H1 (cell line): ENCODE measurements at regions not wholly inside any gene's neighbourhood (a gene's known extent, or its start where the extent isn't known, plus 50 kb on each side); places are given as distances from the start of the nearest gene placed in this dataset.

Experiments used
- CTCF ChIA-PET: fragments of 300-600 bp; sonication (Branson Sonifier 250); formaldehyde crosslinking; loops from one replicate; lab custom pipeline; 2021; ENCODE audit not compliant: partially characterized antibody; lab: Charles Lee
- POLR2A ChIA-PET: fragments of 300-600 bp; sonication (Branson Sonifier 250); formaldehyde crosslinking; loops from one replicate; lab custom pipeline; 2021; ENCODE audit warnings: inconsistent platforms; ENCODE audit not compliant: partially characterized antibody; lab: Charles Lee
- DNase-seq, 2 experiments: peaks; one replicate each; pipeline versions ENCODE4 v3.0.0 to v3.0.0-alpha.2; 2010 to 2022; ENCODE audit warnings: low spot score in 2 of 2, low read depth in 1 of 2, mixed read lengths in 1 of 2
- FAIRE-seq: peaks from 2 replicates; lab custom pipeline; 2011; peaks lifted over from hg19 to GRCh38; lab: Jason Lieb, UNC
- H2AFZ ChIP-seq: 2 replicates; pipeline ENCODE4 v1.8.1; 2012; ENCODE audit warnings: low read length, inconsistent platforms
- H2AK5ac ChIP-seq: 2 replicates; pipeline ENCODE4 v1.6.1; 2013; ENCODE audit warnings: low read depth, low read length
- H2BK120ac ChIP-seq: replicated peaks from 2 replicates; pipeline ENCODE3; 2013; ENCODE audit warnings: low read depth, low read length, inconsistent platforms
- H2BK12ac ChIP-seq: 2 replicates; pipeline ENCODE4 v1.6.1; 2013; ENCODE audit warnings: low read depth, low read length
- H2BK15ac ChIP-seq: 2 replicates; pipeline ENCODE4 v1.6.1; 2013; ENCODE audit warnings: low read length
- H2BK20ac ChIP-seq: 2 replicates; pipeline ENCODE4 v1.6.1; 2013; ENCODE audit warnings: low read length
- H2BK5ac ChIP-seq: 2 replicates; pipeline ENCODE4 v1.6.1; 2013; ENCODE audit warnings: low read depth, low read length
- H3K14ac ChIP-seq: 2 replicates; pipeline ENCODE4 v1.6.1; 2013; ENCODE audit warnings: inconsistent platforms; ENCODE audit not compliant: insufficient read length
- H3K18ac ChIP-seq: 2 replicates; pipeline ENCODE4 v1.6.1; 2013; ENCODE audit warnings: low read length; ENCODE audit errors: extremely low read depth
- H3K23ac ChIP-seq: 2 replicates; pipeline ENCODE4 v1.6.1; 2013; ENCODE audit warnings: inconsistent platforms; ENCODE audit not compliant: insufficient read length
- H3K23me2 ChIP-seq: 2 replicates; pipeline ENCODE4 v1.6.1; 2013; ENCODE audit warnings: low read depth, low read length
- H3K27ac ChIP-seq: 2 replicates; pipeline ENCODE4 v1.6.1; 2011; ENCODE audit warnings: low read depth, low read length, inconsistent platforms
- H3K27me3 ChIP-seq, 4 experiments: replicated peaks in 1 of 4; 1 replicate in 1 of 4; 2 replicates in 3 of 4; pipeline versions ENCODE4 v1.6.1 to v1.8.1; 2011 to 2013; ENCODE audit warnings: low read length in 3 of 4, mild to moderate bottlenecking in 3 of 4, inconsistent platforms in 2 of 4, mixed read lengths in 2 of 4, moderate library complexity in 1 of 4; ENCODE audit not compliant: control insufficient read depth in 3 of 4, insufficient read depth in 3 of 4; ENCODE audit errors: extremely low read depth in 1 of 4
- H3K36me3 ChIP-seq, 4 experiments: 2 replicates each; pipeline versions ENCODE4 v1.6.1 to v1.8.1; 2011 to 2013; ENCODE audit warnings: mild to moderate bottlenecking in 4 of 4, low read length in 3 of 4, moderate library complexity in 2 of 4, control low read depth in 1 of 4, inconsistent platforms in 1 of 4; ENCODE audit not compliant: insufficient read depth in 4 of 4, control insufficient read depth in 2 of 4
- H3K4ac ChIP-seq: replicated peaks from 2 replicates; pipeline ENCODE3; 2013; ENCODE audit warnings: low read length, low read depth, mixed read lengths, inconsistent platforms; ENCODE audit not compliant: insufficient read length
- H3K4me1 ChIP-seq, 4 experiments: replicated peaks in 1 of 4; 1 replicate in 1 of 4; 2 replicates in 3 of 4; pipeline versions ENCODE4 v1.6.1 to v1.8.1; 2011 to 2013; ENCODE audit warnings: low read length in 3 of 4, inconsistent platforms in 2 of 4, mixed read lengths in 1 of 4; ENCODE audit not compliant: insufficient read depth in 4 of 4, control insufficient read depth in 3 of 4
- H3K4me2 ChIP-seq, 2 experiments: 2 replicates each; pipeline versions ENCODE4 v1.6.1 to v1.8.1; 2011 to 2013; ENCODE audit warnings: low read depth in 2 of 2, low read length in 2 of 2, control low read depth in 1 of 2, inconsistent platforms in 1 of 2, mild to moderate bottlenecking in 1 of 2; ENCODE audit not compliant: insufficient read depth in 1 of 2
- H3K4me3 ChIP-seq, 4 experiments: fragments of 200-600, 300-600 bp in 1 of 4; sonication (generic), shearing (Covaris generic), sonication (Bioruptor Twin) in 1 of 4; 2 replicates each; pipeline versions ENCODE4 v1.5.1 to v1.8.1; 2011 to 2016; ENCODE audit warnings: low read length in 4 of 4, low read depth in 3 of 4, control low read depth in 2 of 4, inconsistent platforms in 2 of 4, mild to moderate bottlenecking in 2 of 4, mixed read lengths in 1 of 4, moderate library complexity in 1 of 4; ENCODE audit not compliant: insufficient read depth in 2 of 4; ENCODE audit errors: extremely low read depth in 1 of 4
- H3K56ac ChIP-seq: replicated peaks from 2 replicates; pipeline ENCODE3; 2013; ENCODE audit warnings: low read depth, mild to moderate bottlenecking, mixed read lengths, low read length, inconsistent platforms; ENCODE audit not compliant: insufficient read length
- H3K79me1 ChIP-seq: 2 replicates; pipeline ENCODE4 v1.6.1; 2013; ENCODE audit warnings: low read depth, low read length, control low read depth
- H3K79me2 ChIP-seq, 2 experiments: 2 replicates each; pipeline versions ENCODE4 v1.6.1 to v1.8.1; 2012 to 2013; ENCODE audit warnings: low read length in 2 of 2, mild to moderate bottlenecking in 2 of 2, inconsistent platforms in 1 of 2; ENCODE audit not compliant: insufficient read depth in 2 of 2, control insufficient read depth in 1 of 2
- H3K9ac ChIP-seq, 4 experiments: replicated peaks in 1 of 4; 1 replicate in 1 of 4; 2 replicates in 3 of 4; pipeline versions ENCODE4 v1.6.1 to v1.8.1; 2011 to 2013; ENCODE audit warnings: low read depth in 3 of 4, low read length in 3 of 4, control low read depth in 2 of 4, mild to moderate bottlenecking in 2 of 4, moderate library complexity in 2 of 4, inconsistent platforms in 1 of 4; ENCODE audit errors: extremely low read depth in 1 of 4
- H3K9me3 ChIP-seq, 2 experiments: 2 replicates each; pipeline versions ENCODE4 v1.6.1 to v1.8.1; 2012 to 2013; ENCODE audit warnings: mild to moderate bottlenecking in 2 of 2, moderate library complexity in 2 of 2, control low read depth in 1 of 2, inconsistent platforms in 1 of 2, low read depth in 1 of 2, low read length in 1 of 2, mixed read lengths in 1 of 2; ENCODE audit not compliant: insufficient read depth in 2 of 2
- H4K20me1 ChIP-seq, 2 experiments: replicated peaks in 1 of 2; 2 replicates each; pipeline versions ENCODE3 to v1.8.1; 2011 to 2013; ENCODE audit warnings: inconsistent platforms in 2 of 2, low read length in 2 of 2, mild to moderate bottlenecking in 1 of 2; ENCODE audit not compliant: insufficient read depth in 2 of 2, control insufficient read depth in 1 of 2
- H4K5ac ChIP-seq: 2 replicates; pipeline ENCODE4 v1.6.1; 2013; ENCODE audit warnings: low read length, low read depth, mixed read lengths, inconsistent platforms; ENCODE audit not compliant: insufficient read length
- H4K8ac ChIP-seq: 2 replicates; pipeline ENCODE4 v1.8.0; 2013; ENCODE audit warnings: mild to moderate bottlenecking, moderate library complexity, low read length, inconsistent platforms; ENCODE audit not compliant: insufficient read depth; ENCODE audit errors: extremely low read depth
- H4K91ac ChIP-seq: replicated peaks from 2 replicates; pipeline ENCODE3; 2013; ENCODE audit warnings: low read length, mixed read lengths, inconsistent platforms; ENCODE audit not compliant: insufficient read length
- CBX5 ChIP-seq: fragments of 300-800, 300-1000 bp; sonication (generic); IDR thresholded peaks from 2 replicates; pipeline ENCODE4 v1.7.1; 2016; ENCODE audit warnings: antibody characterized with exemption, low read length, low read depth

DNA sequence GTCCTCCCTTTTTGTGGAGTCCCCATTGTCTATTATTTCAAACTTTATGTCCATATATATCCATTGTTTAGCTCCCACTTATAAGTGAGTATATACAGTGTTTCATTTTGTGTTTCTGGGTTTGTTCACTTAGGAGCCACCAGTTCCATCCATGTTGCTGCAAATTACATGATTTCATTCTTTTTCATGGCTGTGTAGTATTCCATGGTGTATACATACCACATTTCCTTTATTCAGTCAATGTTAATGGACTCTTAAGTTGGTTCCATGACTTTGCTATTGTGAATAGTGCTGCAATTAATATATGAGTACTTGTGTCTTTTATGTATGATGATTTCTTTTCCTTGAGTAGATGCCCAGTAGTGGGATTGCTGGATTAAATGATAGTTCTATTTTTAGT, 329.1 kb downstream of the AR start:
- no peak overlapping the region for H3K9ac ChIP-seq
- no peak overlapping the region for H2BK15ac ChIP-seq
- no peak overlapping the region for H2BK120ac ChIP-seq
- H4K8ac ChIP-seq, result no peak overlapping the region
- H3K56ac ChIP-seq, result no peak overlapping the region
- H3K4me2 ChIP-seq, result no peak overlapping the region
- no peak overlapping the region for H4K91ac ChIP-seq
- no peaks in the 10 kb centered on the region for H3K79me2 ChIP-seq
- H3K4me1 ChIP-seq, result no peaks in the 10 kb centered on the region
- H3K23me2 ChIP-seq, result no peaks in the 10 kb centered on the region
- H4K20me1 ChIP-seq, result no peaks in the 10 kb centered on the region
- H3K18ac ChIP-seq, result no peak overlapping the region
- H3K36me3 ChIP-seq, result no peaks in the 10 kb centered on the region
- ChIA-PET CTCF (no interaction called here), POLR2A (no interaction called here)
- no peak overlapping the region for H2BK5ac ChIP-seq
- no peak overlapping the region for H4K5ac ChIP-seq
- H3K14ac ChIP-seq, result no peak overlapping the region
- no peak for TF ChIP-seq CBX5
- H3K27ac ChIP-seq, result no peak overlapping the region
- no peak overlapping the region for H2AFZ ChIP-seq
- H2AK5ac ChIP-seq, result no peak overlapping the region
- no peak overlapping the region for H3K4me3 ChIP-seq
- no peaks in the 10 kb centered on the region for H3K27me3 ChIP-seq
- DNase-seq, result no peak
- H2BK20ac ChIP-seq, result no peak overlapping the region
- no peaks in the 10 kb centered on the region for H3K79me1 ChIP-seq
- no peak for FAIRE-seq
- no peak overlapping the region for H2BK12ac ChIP-seq
- no peaks in the 10 kb centered on the region for H3K9me3 ChIP-seq
- H3K4ac ChIP-seq, result no peak overlapping the region
- H3K23ac ChIP-seq, result no peak overlapping the region
